M059J (cell line): ENCODE measurements at regions not wholly inside any gene's neighbourhood (a gene's known extent, or its start where the extent isn't known, plus 50 kb on each side); places are given as distances from the start of the nearest gene placed in this dataset.
"Not testable (repeated sequence)": the region's sequence is repeated elsewhere in the genome, so short reads cannot be mapped to it uniquely, and the experiment has no call there.

ENCODE experiments used
- DNase-seq: peaks from one replicate; pipeline ENCODE4 v3.0.0-alpha.2; 2012; ENCODE audit warnings: low read depth

GRCh38 chr5:57750891-57751290 is 268.3 kb upstream of the ACTBL2 start:
- no peak for DNase-seq

DNA sequence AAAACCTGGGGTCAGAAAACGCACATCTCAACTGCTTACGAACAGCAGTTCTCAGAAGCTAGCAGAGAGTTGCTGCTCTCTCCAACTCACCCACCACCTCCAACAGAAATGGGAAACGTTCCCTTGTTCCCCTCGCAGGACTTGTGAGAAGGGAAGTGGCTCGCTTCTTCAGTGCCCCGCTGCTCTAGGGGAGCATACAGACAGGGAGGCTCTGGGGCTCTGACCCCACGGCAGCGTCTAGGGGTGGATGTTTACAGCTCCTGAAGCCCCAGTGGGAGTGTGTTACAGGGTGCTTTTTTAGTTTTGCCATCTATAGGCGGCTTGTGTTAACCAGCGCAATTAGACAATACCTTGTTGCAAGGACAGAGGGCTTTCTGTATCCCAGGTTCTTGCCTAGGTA is 267.7 kb upstream of the ACTBL2 start:
- no peak for DNase-seq

DNA sequence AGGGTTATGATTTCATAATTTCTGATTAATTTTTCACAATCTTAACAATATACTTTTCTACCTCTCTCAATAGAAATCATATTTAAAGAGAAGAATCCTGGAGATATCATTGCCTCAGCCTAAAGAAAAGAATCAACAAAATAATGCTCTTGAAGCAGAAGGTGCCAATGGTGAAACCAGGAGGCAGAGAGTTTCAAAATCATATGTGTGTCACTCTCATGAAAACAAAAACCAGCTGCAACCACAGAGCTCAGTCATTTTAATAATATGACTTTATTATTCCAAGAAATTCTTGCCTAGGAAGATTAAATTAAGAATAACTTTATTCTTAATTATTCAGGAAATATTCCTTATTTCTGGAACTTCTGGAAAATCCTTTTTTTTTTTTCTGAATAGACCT is 266.8 kb upstream of the ACTBL2 start:
- DNase-seq: peak; percentile 43

DNA sequence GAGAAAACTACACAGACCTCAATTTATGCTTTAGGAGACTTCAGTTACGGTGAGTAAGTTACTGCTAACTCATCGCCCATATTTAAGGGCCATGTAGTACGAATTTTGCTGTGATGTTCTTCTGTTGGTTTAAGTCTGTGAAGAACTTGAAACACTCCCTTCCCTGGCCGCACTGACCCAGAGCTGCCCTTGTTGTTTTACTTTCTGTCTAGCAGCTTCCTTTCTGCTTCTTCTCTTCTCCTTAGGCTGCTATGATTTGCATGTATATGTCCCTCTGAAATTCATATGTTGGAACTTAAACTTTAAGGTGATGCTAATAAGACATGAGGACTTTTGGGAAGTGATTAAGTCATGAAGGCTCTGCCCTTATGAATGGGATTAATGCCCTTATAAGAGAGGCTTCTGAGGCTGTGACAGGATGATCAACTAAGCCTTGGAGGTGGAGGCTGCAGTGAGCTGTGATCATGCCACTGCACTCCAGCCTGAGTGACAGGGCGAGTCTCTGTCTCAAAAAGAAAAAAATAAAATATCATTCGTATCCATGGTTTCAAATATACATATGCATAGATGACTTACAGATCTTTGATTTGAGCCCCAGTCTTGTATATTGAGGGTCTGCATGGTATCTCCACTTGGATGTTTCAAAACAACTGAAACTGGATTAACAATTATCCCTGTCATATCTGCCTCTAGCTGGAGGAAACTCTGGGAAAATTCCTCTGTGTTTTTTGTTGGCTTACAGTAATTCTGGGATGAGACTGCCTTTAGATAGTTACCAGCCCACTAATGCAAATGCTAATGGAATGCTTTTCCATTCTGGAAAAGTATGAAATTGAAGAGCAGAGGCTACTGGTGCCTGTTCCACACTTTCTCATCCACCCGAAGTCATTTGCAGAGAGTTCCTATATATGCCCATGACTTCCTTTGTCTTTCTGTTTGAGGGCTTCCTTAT is 263.4 kb upstream of the ACTBL2 start:
- peak; percentile 33 for DNase-seq

GRCh38 chr5:57745029-57745428 is 262.4 kb upstream of the ACTBL2 start:
- peak; percentile 65 for DNase-seq

GRCh38 chr5:57741336-57741735 is 258.7 kb upstream of the ACTBL2 start:
- peak; percentile 53 for DNase-seq

DNA sequence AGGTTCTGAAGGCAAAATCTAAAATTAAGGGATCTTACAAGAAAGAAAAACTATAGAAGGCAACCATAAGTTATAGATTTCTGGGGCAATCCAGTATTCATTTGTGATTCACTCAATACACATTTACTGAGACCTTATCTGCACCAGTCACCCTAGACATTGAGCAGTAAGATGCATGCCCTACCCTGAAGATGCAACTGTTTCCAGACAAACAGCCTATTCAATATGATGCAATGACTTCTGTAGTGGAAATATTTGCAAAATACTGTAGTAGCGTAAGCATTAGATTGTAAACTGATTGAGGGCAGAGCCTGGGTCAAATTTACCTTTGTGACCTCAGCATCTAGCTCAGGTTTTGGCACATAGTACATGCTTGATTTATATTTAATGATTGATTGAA is 256.2 kb upstream of the ACTBL2 start:
- no peak for DNase-seq

DNA sequence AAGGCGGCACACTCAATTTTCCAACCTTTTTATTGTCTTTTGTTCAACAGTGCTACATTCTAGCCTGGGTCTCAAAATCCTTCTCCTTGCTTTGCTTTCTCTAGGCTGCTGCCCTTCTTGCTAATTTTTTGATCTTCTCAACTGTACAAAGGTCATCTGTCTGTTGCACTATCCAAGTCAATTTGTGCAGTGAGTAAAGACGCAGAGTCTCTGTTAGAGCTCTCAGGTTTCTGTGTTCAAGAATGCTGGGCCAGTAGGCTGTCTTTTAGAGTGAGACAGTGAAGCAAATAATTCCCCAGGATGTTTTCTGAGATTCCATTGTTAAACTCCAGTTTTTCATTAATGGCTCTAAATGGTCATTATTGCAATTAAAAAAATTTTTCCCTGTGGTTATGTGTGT is 255.7 kb upstream of the ACTBL2 start:
- DNase-seq: no peak

DNA sequence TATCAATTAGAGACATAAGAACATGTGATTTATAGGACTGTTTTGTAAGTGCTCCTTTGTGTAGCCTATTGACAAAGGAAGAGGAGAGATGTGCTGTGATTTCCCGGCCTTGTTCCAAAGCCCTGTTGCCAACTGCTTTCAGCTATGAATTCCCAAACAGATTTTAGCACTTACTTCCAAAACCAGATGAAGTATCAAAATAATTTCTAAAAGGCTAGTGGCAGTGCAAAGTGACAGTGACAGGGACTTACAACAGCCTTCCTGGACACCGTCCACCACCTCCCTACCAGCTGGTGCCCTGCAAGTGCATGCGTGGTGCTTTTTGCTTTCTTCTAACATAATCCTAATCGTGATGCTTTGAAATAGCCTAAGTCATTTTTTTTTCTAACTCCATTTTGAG is 254.1 kb upstream of the ACTBL2 start:
- no peak for DNase-seq

DNA sequence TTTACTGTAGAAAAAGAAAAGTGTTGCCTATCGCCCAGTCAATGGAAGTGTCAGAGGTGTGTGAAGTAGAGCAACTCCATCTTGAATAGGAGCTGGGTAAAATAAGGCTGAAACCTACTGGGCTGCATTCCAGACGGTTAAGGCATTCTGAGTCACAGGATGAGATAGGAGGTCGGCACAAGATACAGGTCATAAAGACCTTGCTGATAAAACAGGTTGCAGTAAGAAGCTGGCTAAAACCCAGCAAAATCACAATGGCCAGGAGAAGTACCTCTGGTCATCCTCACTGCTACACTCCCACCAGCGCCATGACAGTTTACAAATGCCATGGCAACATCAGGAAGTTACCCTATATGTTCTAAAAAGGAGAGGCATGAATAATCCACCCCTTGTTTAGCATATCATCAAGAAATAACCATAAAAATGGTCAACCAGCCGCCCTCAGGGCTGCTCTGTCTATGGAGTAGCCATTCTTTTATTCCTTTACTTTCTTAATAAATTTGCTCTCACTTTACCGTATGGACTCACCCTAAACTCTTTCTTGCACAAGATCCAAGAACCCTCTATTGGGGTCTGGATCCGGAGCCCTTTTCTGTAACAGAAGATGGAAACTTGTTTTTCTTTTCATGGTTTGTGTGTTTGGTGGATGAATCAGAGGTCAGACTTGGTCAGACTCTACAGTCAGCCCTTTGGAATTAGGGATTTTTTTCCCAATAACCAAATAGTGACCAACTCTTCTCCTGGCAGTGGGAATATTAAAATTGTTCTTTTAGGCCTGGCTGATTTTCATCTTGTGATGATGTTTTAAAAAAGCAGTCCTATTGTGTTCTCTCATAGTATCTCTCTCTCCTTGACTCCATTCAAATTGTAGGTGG is 252.9 kb upstream of the ACTBL2 start:
- peak; percentile 95 for DNase-seq

GRCh38 chr5:57734296-57734695 is 251.7 kb upstream of the ACTBL2 start:
- peak; percentile 24 for DNase-seq

DNA sequence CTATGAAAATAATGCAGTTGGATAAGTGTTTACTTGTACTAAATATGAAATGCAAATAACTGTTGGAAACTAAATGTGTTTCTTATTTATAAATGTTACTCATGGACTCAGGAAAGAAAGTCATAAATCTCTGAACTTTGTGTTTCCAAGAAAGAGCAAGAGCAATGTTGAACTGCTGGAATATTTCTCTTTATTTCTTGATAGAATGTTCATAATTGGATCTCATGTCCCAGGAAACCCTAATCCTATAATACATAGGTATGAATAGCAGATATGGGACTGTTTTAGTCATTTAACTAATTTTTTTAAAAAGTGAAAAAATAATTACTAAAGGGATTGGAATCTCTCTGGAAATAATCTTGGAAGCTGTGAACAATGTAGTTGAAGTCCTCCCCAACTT is 245.0 kb upstream of the ACTBL2 start:
- DNase-seq: no peak

DNA sequence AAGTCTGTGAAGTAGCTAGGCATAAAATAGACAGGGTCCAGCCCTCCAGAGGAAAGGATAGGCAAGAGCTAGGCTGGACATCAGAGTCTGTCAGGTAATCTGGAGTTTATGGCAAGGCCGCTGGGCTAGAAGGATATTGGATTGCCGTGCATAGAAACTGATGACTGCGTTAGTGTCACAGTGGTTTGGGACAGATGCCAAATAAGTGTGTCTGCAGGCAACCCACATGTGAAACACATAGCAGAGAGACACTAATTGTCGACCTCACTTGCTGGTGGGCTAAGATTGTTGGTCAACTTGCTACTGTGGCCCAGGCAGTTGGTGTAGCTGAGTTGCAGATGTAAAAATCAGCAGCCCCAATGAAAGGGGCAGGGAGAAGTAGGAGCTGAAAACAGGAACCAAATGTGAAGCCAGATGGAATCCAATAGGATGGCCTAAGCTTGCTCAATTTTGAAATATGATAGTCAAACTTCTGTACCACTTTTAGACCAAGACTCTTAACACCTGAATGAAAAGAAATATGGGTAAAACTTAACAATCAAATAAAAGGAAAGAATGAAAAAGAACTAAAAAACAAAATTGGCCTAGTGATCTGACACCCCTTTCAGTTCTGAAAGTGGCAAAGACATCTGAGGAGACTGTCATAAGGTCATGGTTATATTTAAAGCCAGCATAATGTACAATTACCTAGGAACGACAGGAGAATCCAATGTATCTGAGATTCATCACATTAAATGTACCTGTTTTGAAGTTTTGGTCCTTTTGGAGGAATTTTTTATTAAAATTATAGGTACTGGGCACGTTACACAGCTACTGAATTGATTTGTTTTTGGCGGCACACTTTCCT is 243.3 kb upstream of the ACTBL2 start:
- DNase-seq: peak; percentile 74

GRCh38 chr5:57724836-57725235 is 242.2 kb upstream of the ACTBL2 start:
- peak; percentile 85 for DNase-seq

DNA sequence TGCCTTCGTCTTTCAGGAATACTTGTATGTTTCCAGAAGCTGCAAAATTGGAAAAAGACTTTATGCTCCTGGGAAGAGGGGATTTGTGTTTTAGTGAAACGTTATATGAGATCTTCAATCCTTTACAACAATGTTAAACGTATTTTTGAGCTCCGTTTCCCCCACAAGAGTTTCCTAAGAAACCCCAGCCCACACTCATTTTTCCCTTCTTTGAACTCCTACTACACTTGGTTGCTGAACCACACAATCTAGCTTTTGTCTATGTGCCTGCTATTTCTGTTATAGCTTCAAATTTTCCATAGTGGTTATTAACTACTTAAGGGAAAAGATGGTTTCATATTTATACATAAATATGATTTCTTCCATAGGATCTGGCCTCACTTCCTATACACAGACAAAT is 238.6 kb upstream of the ACTBL2 start:
- no peak for DNase-seq

DNA sequence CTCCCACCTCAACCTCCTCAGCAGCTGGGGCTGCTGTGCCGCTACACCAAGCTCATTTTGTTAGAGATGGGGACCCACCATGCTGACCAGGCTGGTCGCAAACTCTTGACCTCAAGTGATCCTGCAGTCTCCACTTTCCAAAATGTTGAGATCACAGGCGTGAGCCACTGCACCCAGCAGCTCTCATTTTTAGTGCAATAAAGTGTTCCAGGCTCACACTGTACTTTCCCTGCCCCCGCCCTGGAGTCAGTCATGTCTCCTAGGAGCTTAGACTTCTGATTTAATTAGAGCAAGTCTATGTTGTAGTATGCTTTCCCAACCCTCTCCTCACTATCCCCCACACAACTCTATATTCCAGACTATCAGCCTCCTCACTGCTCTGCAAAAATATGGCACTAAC is 238.0 kb upstream of the ACTBL2 start:
- DNase-seq: no peak

DNA sequence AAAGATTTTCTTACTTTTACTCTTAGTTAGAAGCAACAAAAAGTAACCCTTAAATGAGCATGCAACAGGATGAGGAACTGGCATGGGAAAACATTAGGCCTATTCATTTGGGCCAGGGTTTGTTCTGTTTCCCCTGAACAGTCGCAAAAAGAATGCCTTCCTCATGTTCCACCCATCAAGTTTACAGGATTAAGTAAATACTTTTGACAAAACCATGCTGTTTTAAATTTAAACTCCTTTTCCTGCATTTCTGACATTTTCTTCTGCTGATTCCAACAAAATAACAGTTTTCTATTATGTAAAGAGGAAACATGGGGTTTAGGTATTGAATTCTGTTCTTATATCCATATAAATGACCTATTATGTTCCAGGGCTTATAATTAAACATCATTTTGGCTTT is 236.6 kb upstream of the ACTBL2 start:
- no peak for DNase-seq

DNA sequence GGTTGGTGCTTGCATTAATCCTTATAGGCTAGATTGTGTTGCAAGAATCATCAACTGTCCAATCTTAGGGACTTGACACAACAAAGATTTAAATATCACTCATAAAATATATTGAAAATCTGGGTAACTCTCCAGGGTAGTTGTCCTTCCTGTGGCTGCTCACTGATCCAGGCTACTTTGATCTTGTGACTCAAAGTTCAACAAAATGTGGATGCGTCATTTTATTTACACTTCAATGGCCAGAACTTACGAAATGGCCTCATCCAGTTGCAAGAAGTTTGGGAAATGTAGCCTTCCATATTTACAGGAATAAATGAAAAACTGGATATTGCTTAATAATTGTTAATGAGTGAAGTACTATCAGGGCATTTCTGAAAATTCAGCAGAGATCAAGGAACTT is 235.5 kb upstream of the ACTBL2 start:
- DNase-seq: peak; percentile 81

DNA sequence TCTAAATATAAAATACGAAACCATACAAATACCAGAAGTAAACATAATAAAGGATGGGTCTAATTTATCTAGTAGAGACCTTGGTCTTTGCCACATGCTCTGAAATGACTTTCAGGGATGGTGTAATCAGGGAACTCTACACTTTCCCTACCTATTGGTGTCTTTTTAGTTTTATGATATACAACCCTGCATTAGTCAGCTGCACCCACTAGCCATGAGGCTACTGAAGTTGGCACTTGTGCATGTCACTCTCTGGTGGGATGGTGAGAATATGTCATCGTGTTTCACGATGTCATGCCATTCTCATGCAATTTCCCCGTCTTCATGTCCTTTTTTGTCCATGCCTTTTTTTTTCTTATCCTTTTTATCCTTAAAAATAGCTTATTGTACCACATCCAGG is 234.9 kb upstream of the ACTBL2 start:
- DNase-seq: peak; percentile 37

DNA sequence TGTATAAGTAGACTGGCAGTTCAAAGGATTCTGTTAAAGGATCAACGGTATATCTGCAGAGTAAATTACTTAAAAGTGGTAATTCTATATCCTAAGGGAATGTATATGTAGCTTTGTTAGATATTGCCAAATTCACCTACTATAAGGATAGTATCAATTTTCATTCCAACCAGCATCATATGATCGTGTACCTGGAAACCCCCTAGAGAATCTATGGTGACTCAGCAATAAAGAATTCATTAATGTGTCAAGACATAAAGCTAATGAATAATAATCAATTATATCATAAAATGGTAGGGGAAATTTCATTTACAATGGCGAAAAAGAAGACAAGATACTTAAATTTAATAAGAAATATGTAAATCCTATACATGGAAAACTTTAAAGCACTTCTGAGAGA is 234.1 kb upstream of the ACTBL2 start:
- DNase-seq: no peak

DNA sequence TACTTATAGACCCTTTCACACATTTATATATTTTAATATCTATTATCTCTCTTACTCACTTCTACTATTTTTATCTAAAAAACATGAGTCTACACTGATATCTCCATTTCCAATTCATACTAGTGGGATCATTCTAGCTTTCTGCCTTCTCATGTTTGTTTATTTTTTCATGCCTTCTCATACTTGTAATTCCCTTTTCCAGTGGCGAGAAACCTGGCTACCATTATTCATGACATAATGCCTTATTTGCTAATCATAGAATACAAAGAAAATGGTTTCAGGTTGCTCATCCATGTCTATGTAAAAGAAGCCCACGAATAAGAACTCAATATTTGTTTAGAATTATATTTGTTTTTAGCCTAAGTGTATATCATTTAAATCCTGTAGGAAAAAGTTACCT is 232.7 kb upstream of the ACTBL2 start:
- peak; percentile 61 for DNase-seq

DNA sequence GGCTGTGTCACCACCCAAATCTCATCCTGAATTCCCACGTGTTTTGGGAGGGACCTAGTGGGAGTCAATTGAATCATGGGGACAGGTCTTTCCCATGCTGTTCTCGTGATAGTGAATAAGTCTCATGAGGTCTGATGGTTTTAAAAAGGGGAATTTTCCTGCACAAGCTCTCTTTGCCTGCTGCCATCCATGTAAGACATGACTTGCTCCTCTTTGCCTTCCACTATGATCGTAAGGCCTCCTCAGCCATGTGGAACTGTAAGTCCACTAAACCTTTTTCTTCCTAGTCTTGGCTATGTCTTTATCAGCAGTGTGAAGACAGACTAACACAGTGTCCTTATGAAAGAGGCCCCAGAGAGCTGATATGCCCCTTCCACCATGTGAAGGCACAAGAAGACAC is 230.9 kb upstream of the ACTBL2 start:
- not testable (repeated sequence) for DNase-seq
